ENCODE measurements at regions not wholly inside any gene's neighbourhood (a gene's known extent, or its start where the extent isn't known, plus 50 kb on each side); places are given as distances from the start of the nearest gene placed in this dataset.

GRCh38 chr4:58275856-58276255 is 1165.7 kb upstream of the IGFBP7 start:
- Histone ChIP-seq H3K79me2 (replicated peaks; ENCODE audit: insufficient read depth, low read length) (no peaks in the 10 kb centered on the region), H3K27me3 (ENCODE audit: insufficient read depth, low read depth, low read length) (no peaks in the 10 kb centered on the region), H4K20me1 (ENCODE audit: insufficient read depth) (no peaks in the 10 kb centered on the region), H3K9ac (ENCODE audit: low read length) (no peak overlapping the region), H3K9me2 (ENCODE audit: insufficient read depth, low read length) (peaks cover 3% of the 10 kb centered on the region), H3K36me3 (ENCODE audit: insufficient read depth, low read length) (no peaks in the 10 kb centered on the region), H3K27ac (ENCODE audit: low read length) (no peak overlapping the region), H3K9me3 (ENCODE audit: low read length) (no peaks in the 10 kb centered on the region), H3K4me2 (ENCODE audit: low read length) (no peak overlapping the region), H3F3A (ENCODE audit: insufficient read depth, low read length, poor library complexity, severe bottlenecking) (no peaks in the 10 kb centered on the region), H2AFZ (ENCODE audit: low read depth, low read length) (no peak overlapping the region), H3K4me3 (ENCODE audit: low read length) (no peak overlapping the region)
- no peak for TF ChIP-seq REST (IDR thresholded peaks at IDR 0.05; ENCODE audit: borderline replicate concordance)
- no peak for TF ChIP-seq EZH2 (IDR thresholded peaks at IDR 0.05; ENCODE audit: borderline replicate concordance, insufficient read depth, low read length, poor library complexity, severe bottlenecking)
- TF ChIP-seq TAF1 (IDR thresholded peaks at IDR 0.05; ENCODE audit: low read depth), result no peak
- no peak for TF ChIP-seq CTCF (IDR thresholded peaks at IDR 0.05; ENCODE audit: poor library complexity, severe bottlenecking)
- TF ChIP-seq RAD21 (conservative IDR thresholded peaks at IDR 0.05), result no peak
- TF ChIP-seq EP300 (conservative IDR thresholded peaks at IDR 0.05; ENCODE audit: poor library complexity, severe bottlenecking), result no peak
- TF ChIP-seq MXI1 (conservative IDR thresholded peaks at IDR 0.05; ENCODE audit: poor library complexity, severe bottlenecking), result no peak
- no peak for TF ChIP-seq SMC3 (conservative IDR thresholded peaks at IDR 0.05; ENCODE audit: poor library complexity)
- TF ChIP-seq POLR2AphosphoS5 (IDR thresholded peaks at IDR 0.05), result no peak

- TF ChIP-seq MXI1 (conservative IDR thresholded peaks at IDR 0.05; ENCODE audit: poor library complexity, severe bottlenecking) (no peak), TAF1 (IDR thresholded peaks at IDR 0.05; ENCODE audit: low read depth) (no peak), SMC3 (conservative IDR thresholded peaks at IDR 0.05; ENCODE audit: poor library complexity) (no peak), EZH2 (IDR thresholded peaks at IDR 0.05; ENCODE audit: borderline replicate concordance, insufficient read depth, low read length, poor library complexity, severe bottlenecking) (no peak), RAD21 (conservative IDR thresholded peaks at IDR 0.05) (no peak), CTCF (IDR thresholded peaks at IDR 0.05; ENCODE audit: poor library complexity, severe bottlenecking) (no peak), EP300 (conservative IDR thresholded peaks at IDR 0.05; ENCODE audit: poor library complexity, severe bottlenecking) (no peak), POLR2AphosphoS5 (IDR thresholded peaks at IDR 0.05) (no peak), REST (IDR thresholded peaks at IDR 0.05; ENCODE audit: borderline replicate concordance) (no peak)
- no peaks in the 10 kb centered on the region for H3K27me3 ChIP-seq (ENCODE audit: insufficient read depth, low read depth, low read length)
- no peaks in the 10 kb centered on the region for H4K20me1 ChIP-seq (ENCODE audit: insufficient read depth)
- H2AFZ ChIP-seq (ENCODE audit: low read depth, low read length), result no peak overlapping the region
- H3K9me2 ChIP-seq (ENCODE audit: insufficient read depth, low read length), result peaks cover 3% of the 10 kb centered on the region
- H3K9ac ChIP-seq (ENCODE audit: low read length), result no peak overlapping the region
- H3F3A ChIP-seq (ENCODE audit: insufficient read depth, low read length, poor library complexity, severe bottlenecking), result no peaks in the 10 kb centered on the region
- no peaks in the 10 kb centered on the region for H3K9me3 ChIP-seq (ENCODE audit: low read length)
- H3K4me2 ChIP-seq (ENCODE audit: low read length), result no peak overlapping the region
- no peaks in the 10 kb centered on the region for H3K36me3 ChIP-seq (ENCODE audit: insufficient read depth, low read length)
- H3K4me3 ChIP-seq (ENCODE audit: low read length), result no peak overlapping the region
- H3K27ac ChIP-seq (ENCODE audit: low read length), result no peak overlapping the region
- H3K79me2 ChIP-seq (replicated peaks; ENCODE audit: insufficient read depth, low read length), result no peaks in the 10 kb centered on the region
Observed at GRCh38 chr4:58274553-58274952, 1164.4 kb upstream of the IGFBP7 start.
